ENCODE measurements at regions not wholly inside any gene's neighbourhood (a gene's known extent, or its start where the extent isn't known, plus 50 kb on each side); places are given as distances from the start of the nearest gene placed in this dataset.

DNA sequence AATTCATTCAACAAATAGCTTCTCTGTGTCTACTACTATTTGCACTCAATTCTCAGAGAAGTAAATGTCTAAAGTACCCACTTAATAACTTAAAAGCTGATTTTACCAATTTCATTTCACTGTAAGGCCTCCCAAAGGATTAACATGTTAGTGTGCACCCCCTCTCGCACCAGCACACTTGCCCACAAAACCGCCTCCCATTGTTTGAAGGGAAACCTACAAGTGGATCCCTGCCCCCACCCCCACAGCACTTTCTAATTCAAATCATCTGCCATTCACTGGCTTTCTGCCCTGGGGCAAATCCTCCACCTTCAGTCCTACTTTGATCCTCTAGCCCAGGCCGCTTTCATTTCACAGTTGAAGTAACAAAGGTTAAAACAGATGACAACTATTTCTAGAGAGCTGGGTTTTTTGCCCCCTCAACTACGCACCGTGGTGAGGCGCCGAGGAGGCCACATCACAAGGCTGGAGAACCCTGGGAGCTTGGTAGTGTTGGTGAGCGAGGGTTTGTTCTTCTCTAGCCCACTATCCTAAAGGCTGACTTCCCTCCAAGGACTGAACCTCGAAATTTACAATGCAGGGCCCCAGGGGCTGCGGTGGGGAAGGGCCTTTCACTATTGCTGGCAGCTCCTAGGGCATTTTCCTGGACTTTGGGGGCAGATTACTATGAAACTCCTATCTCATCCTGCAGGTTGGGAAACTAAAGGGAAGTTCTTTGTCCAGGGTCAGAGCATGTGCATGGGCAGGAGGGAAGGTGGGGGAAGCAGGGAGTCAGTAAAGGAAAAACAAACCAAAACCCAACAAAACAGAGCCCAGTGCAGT, 517.4 kb upstream of the ZMIZ1 start:
- TF ChIP-seq SP1 (IDR thresholded peaks at IDR 0.05) (no peak), ZNF384 (IDR thresholded peaks at IDR 0.05) (no peak), HDGF (IDR thresholded peaks at IDR 0.05; ENCODE audit: borderline replicate concordance) (no peak), LEF1 (IDR thresholded peaks at IDR 0.05; ENCODE audit: borderline replicate concordance) (no peak), L3MBTL2 (conservative IDR thresholded peaks at IDR 0.05) (no peak), FOXK2 (IDR thresholded peaks at IDR 0.05) (no peak), FOXM1 (IDR thresholded peaks at IDR 0.05; ENCODE audit: borderline replicate concordance) (no peak), ELF4 (IDR thresholded peaks at IDR 0.05) (no peak), BHLHE40 (IDR thresholded peaks at IDR 0.05; ENCODE audit: borderline replicate concordance) (no peak), TARDBP (IDR thresholded peaks at IDR 0.05) (no peak), PKNOX1 (IDR thresholded peaks at IDR 0.05) (no peak), FOXA1 (IDR thresholded peaks at IDR 0.05) (no peak), ARNT (IDR thresholded peaks at IDR 0.05) (no peak)
- ChIA-PET POLR2A (no interaction called here), CTCF (no interaction called here)
- DNase-seq (ENCODE audit: extremely low spot score): no peak

DNA sequence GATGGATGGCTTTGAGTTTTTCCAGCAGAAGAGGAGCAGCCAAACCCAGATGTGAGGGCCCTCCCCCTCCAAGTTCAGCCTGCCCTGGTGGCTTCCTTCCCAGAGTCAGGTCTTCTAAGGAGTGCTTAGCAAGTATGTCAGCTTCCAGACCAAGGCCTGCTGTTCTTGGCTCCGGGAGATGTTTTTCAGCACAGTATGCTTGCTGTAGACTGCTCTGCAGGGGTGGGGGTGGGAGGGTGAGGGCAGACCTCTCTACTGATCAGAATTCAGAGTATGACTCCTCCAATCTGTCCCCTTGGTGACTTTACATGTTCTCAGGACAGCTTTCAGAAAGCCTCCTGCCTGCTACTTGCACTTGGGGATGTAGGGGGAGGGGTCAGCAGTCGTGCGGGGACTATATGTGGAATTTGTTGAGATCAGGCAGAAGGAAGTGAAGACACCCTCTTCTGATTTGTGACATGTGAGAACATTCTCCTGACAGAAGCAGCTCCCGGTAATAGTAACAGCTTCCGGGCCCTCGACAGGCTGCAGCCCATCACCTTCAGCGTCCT, 516.4 kb upstream of the ZMIZ1 start:
- no peak for DNase-seq (ENCODE audit: extremely low spot score)
- ChIA-PET CTCF (no interaction called here), POLR2A (no interaction called here)
- TF ChIP-seq BHLHE40 (IDR thresholded peaks at IDR 0.05; ENCODE audit: borderline replicate concordance) (no peak), SUZ12 (IDR thresholded peaks at IDR 0.05) (no peak), LEF1 (IDR thresholded peaks at IDR 0.05; ENCODE audit: borderline replicate concordance) (no peak), PKNOX1 (IDR thresholded peaks at IDR 0.05) (no peak), ZNF384 (IDR thresholded peaks at IDR 0.05) (no peak), ELF4 (IDR thresholded peaks at IDR 0.05) (no peak), FOXA1 (IDR thresholded peaks at IDR 0.05) (no peak), HDGF (IDR thresholded peaks at IDR 0.05; ENCODE audit: borderline replicate concordance) (no peak), CTBP1 (IDR thresholded peaks at IDR 0.05; ENCODE audit: borderline replicate concordance) (no peak), FOXM1 (IDR thresholded peaks at IDR 0.05; ENCODE audit: borderline replicate concordance) (no peak), SP1 (IDR thresholded peaks at IDR 0.05) (no peak)

DNA sequence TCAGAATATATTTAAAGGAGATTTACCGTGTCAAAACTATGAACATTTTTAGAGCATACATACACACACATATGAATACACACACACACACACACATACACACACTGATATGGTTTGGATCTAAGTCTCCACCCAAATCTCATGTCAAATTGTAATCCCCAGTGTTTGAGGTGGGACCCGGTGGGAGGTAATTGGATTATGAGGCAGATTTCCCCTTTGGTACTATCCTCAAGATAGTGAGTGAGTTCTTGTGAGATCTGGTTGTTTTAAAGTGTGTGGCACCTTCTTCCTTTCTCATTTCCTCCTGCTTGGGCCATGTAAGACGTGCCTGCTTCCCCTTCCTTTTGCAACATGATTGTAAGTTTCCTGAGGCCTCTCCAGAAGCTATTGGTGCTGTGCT, 515.0 kb upstream of the ZMIZ1 start:
- ChIA-PET CTCF (no interaction called here), POLR2A (no interaction called here)
- no peak for TF ChIP-seq FOXA1 (IDR thresholded peaks at IDR 0.05)
- no peak for DNase-seq (ENCODE audit: extremely low spot score)

DNA sequence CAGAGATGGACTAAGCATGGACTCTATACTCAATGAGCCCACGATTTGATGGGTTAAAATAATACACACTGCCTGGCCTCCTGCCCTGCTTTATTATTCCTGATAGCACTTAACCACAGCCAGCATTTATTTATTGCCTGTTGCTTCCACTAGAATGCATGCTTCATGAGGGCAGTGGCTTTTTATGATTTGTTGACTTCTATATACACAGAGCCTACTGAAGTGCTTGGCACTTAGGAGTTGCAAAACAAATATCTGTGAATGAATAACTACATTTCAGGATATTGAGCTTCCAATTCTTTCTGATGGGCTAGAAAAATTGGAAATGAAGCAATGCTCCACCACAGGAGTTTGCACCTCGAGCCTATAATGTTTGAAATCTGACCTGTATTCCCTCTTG, 513.6 kb upstream of the ZMIZ1 start:
- CTCF ChIA-PET: no interaction called here
- TF ChIP-seq FOXK2 (IDR thresholded peaks at IDR 0.05) (no peak), SUZ12 (IDR thresholded peaks at IDR 0.05) (no peak), PKNOX1 (IDR thresholded peaks at IDR 0.05) (no peak), L3MBTL2 (conservative IDR thresholded peaks at IDR 0.05) (no peak), LEF1 (IDR thresholded peaks at IDR 0.05; ENCODE audit: borderline replicate concordance) (no peak), CTBP1 (IDR thresholded peaks at IDR 0.05; ENCODE audit: borderline replicate concordance) (no peak), SP1 (IDR thresholded peaks at IDR 0.05) (no peak), FOXA1 (IDR thresholded peaks at IDR 0.05) (no peak), ARNT (IDR thresholded peaks at IDR 0.05) (no peak), FOXM1 (IDR thresholded peaks at IDR 0.05; ENCODE audit: borderline replicate concordance) (no peak), NFRKB (IDR thresholded peaks at IDR 0.05) (no peak)
- no peak for DNase-seq (ENCODE audit: extremely low spot score)
- POLR2A ChIA-PET: no interaction called here

- no peak for DNase-seq (ENCODE audit: extremely low spot score)
- CTCF ChIA-PET: interaction anchor here (1.4 kb wide), 1 partner anchor 639 kb away, joined by 3 read pairs; no protein-coding TSS in a partner anchor
- POLR2A ChIA-PET: no interaction called here
- TF ChIP-seq TARDBP (IDR thresholded peaks at IDR 0.05) (no peak), NFRKB (IDR thresholded peaks at IDR 0.05) (no peak), ARNT (IDR thresholded peaks at IDR 0.05) (no peak), FOXA1 (IDR thresholded peaks at IDR 0.05) (no peak), FOXK2 (IDR thresholded peaks at IDR 0.05) (no peak), CTBP1 (IDR thresholded peaks at IDR 0.05; ENCODE audit: borderline replicate concordance) (no peak), BHLHE40 (IDR thresholded peaks at IDR 0.05; ENCODE audit: borderline replicate concordance) (no peak), L3MBTL2 (conservative IDR thresholded peaks at IDR 0.05) (no peak), SUZ12 (IDR thresholded peaks at IDR 0.05) (no peak), ZNF384 (IDR thresholded peaks at IDR 0.05) (no peak), LEF1 (IDR thresholded peaks at IDR 0.05; ENCODE audit: borderline replicate concordance) (no peak), ELF4 (IDR thresholded peaks at IDR 0.05) (no peak), HDGF (IDR thresholded peaks at IDR 0.05; ENCODE audit: borderline replicate concordance) (no peak), FOXM1 (IDR thresholded peaks at IDR 0.05; ENCODE audit: borderline replicate concordance) (no peak), PKNOX1 (IDR thresholded peaks at IDR 0.05) (no peak)
Observed at GRCh38 chr10:78556705-78557432, 511.9 kb upstream of the ZMIZ1 start.

Data from HEK293T (cell line).